Endodermal cell (in vitro differentiated cells): ENCODE measurements at regions not wholly inside any gene's neighbourhood (a gene's known extent, or its start where the extent isn't known, plus 50 kb on each side); places are given as distances from the start of the nearest gene placed in this dataset.

Experiments
- DNase-seq: peaks from one replicate; pipeline ENCODE4 v3.0.0-alpha.2; 2017
- H3K27ac ChIP-seq: 2 replicates; pipeline ENCODE4 v1.5.1; 2013; ENCODE audit warnings: mild to moderate bottlenecking, low read depth, low read length, moderate library complexity
- H3K27me3 ChIP-seq: 2 replicates; pipeline ENCODE4 v1.6.1; 2013; ENCODE audit warnings: mild to moderate bottlenecking, low read length, moderate library complexity; ENCODE audit not compliant: insufficient read depth, control insufficient read depth, poor library complexity, severe bottlenecking
- H3K36me3 ChIP-seq: 2 replicates; pipeline ENCODE4 v1.7.0; 2013; ENCODE audit warnings: mild to moderate bottlenecking, low read length, moderate library complexity; ENCODE audit not compliant: control insufficient read depth, insufficient read depth
- H3K4me1 ChIP-seq: one replicate; pipeline ENCODE4 v1.7.0; 2013; ENCODE audit warnings: low read length; ENCODE audit not compliant: control insufficient read depth, insufficient read depth
- H3K4me3 ChIP-seq: 2 replicates; pipeline ENCODE4 v1.5.1; 2013; ENCODE audit warnings: mild to moderate bottlenecking, low read length, moderate library complexity
- H3K9ac ChIP-seq: 2 replicates; pipeline ENCODE4 v1.6.1; 2013; ENCODE audit warnings: mild to moderate bottlenecking, low read length, moderate library complexity; ENCODE audit not compliant: poor library complexity, severe bottlenecking; ENCODE audit errors: extremely low read depth
- H3K9me3 ChIP-seq: 2 replicates; pipeline ENCODE4 v1.6.1; 2013; ENCODE audit warnings: mild to moderate bottlenecking, low read length, moderate library complexity; ENCODE audit not compliant: control insufficient read depth
- H3K27ac Mint-ChIP-seq: 2 replicates; pipeline ENCODE4 v1.8.0; 2020; ENCODE audit warnings: mixed read lengths
- H3K27me3 Mint-ChIP-seq: 2 replicates; pipeline ENCODE4 v1.8.0; 2021; ENCODE audit warnings: mild to moderate bottlenecking, mixed read lengths; ENCODE audit not compliant: insufficient read depth
- H3K36me3 Mint-ChIP-seq: 2 replicates; pipeline ENCODE4 v1.8.0; 2020; ENCODE audit warnings: low read depth, mixed read lengths
- H3K4me1 Mint-ChIP-seq: 2 replicates; pipeline ENCODE4 v1.8.0; 2020; ENCODE audit warnings: mixed read lengths
- H3K4me3 Mint-ChIP-seq: 2 replicates; pipeline ENCODE4 v1.8.0; 2020; ENCODE audit warnings: mild to moderate bottlenecking, moderate library complexity, mixed read lengths
- H3K9me3 Mint-ChIP-seq: 2 replicates; pipeline ENCODE4 v1.8.0; 2020; ENCODE audit warnings: mild to moderate bottlenecking, mixed read lengths
- WGBS, 2 experiments: methylation state at CpG; one replicate each; pipeline versions ENCODE4 v1.1.5 to v1.1.7; 2013; ENCODE audit warnings: missing lambda C conversion rate in 2 of 2, mixed read lengths in 1 of 2; ENCODE audit not compliant: insufficient coverage in 1 of 2, insufficient read length in 1 of 2; 5-methylcytosine and 5-hydroxymethylcytosine counted together
- TF ChIP-seq, protein P1 (sequence below): fragments of 200-600 bp; sonication (generic); conservative IDR thresholded peaks from 2 replicates; pipeline ENCODE4 v1.5.0; 2021; ENCODE audit warnings: antibody characterized with exemption, mild to moderate bottlenecking

DNA sequence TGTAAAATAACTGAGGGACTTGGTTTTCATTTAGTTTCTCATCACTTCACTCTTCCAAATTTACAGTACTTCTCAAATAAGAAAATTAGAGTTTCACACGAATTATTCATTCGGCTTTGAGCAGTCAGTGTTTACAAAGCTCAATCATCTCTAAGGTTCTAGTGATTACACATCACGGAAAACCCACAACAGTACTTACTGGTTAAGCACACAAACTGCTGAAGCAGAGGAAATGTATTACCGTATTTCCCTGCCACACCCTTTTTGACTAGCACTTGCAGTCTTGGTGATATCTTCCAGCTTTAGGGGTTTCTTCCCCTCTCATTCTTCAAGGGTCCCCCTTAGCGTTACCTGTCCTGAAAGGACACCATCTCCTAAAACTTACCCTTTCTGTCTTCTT lies 164.8 kb upstream of the CDIN1 start:
- TF ChIP-seq, protein P1, sequence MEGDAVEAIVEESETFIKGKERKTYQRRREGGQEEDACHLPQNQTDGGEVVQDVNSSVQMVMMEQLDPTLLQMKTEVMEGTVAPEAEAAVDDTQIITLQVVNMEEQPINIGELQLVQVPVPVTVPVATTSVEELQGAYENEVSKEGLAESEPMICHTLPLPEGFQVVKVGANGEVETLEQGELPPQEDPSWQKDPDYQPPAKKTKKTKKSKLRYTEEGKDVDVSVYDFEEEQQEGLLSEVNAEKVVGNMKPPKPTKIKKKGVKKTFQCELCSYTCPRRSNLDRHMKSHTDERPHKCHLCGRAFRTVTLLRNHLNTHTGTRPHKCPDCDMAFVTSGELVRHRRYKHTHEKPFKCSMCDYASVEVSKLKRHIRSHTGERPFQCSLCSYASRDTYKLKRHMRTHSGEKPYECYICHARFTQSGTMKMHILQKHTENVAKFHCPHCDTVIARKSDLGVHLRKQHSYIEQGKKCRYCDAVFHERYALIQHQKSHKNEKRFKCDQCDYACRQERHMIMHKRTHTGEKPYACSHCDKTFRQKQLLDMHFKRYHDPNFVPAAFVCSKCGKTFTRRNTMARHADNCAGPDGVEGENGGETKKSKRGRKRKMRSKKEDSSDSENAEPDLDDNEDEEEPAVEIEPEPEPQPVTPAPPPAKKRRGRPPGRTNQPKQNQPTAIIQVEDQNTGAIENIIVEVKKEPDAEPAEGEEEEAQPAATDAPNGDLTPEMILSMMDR: no peak
- no peaks in the 10 kb centered on the region for H3K27me3 Mint-ChIP-seq
- H3K4me3 Mint-ChIP-seq: no peak overlapping the region
- no peak overlapping the region for H3K27ac ChIP-seq
- no peak for DNase-seq
- peaks cover 5% of the 10 kb centered on the region for H3K9me3 Mint-ChIP-seq
- H3K9ac ChIP-seq: no peak overlapping the region
- H3K27ac Mint-ChIP-seq: no peak overlapping the region
- H3K9me3 ChIP-seq: peaks cover 4% of the 10 kb centered on the region
- H3K36me3 Mint-ChIP-seq: no peaks in the 10 kb centered on the region
- no peaks in the 10 kb centered on the region for H3K36me3 ChIP-seq
- H3K27me3 ChIP-seq: no peaks in the 10 kb centered on the region
- H3K4me3 ChIP-seq: no peak overlapping the region
- H3K4me1 ChIP-seq: no peaks in the 10 kb centered on the region
- H3K4me1 Mint-ChIP-seq: no peaks in the 10 kb centered on the region
- WGBS, 2 experiments: 93 to 95% methylated on average over 4 to 5 of the region's 5 CpGs

DNA sequence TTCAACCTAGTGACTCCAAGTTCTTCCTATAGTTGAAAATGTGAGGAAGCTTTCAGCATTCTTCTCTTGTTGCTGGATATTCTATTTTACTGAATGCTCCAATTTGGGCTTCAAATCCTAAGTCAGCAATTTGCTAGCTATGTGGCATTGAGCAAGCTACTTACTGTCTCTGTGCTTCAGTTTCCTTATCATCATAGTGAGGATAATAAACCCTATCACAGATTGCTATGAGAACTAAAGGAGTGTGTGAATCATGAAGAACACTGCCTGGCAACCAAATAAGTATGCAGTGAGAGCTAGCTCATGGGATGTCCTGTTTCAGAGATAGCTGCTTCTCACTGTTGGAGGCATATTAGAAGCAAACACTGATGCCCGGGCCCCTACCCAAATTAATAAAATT lies 163.8 kb upstream of the CDIN1 start:
- Mint-ChIP-seq H3K36me3 (no peaks in the 10 kb centered on the region), H3K27ac (no peak overlapping the region), H3K4me1 (no peaks in the 10 kb centered on the region), H3K4me3 (no peak overlapping the region), H3K9me3 (no peaks in the 10 kb centered on the region), H3K27me3 (no peaks in the 10 kb centered on the region)
- WGBS, 2 experiments: no CpG with 5 or more reads among the region's 1 CpG
- H3K4me3 ChIP-seq: no peak overlapping the region
- H3K4me1 ChIP-seq: no peaks in the 10 kb centered on the region
- H3K36me3 ChIP-seq: no peaks in the 10 kb centered on the region
- H3K27ac ChIP-seq: no peak overlapping the region
- TF ChIP-seq, protein P1: no peak
- DNase-seq: no peak
- H3K9me3 ChIP-seq: no peaks in the 10 kb centered on the region
- no peak overlapping the region for H3K9ac ChIP-seq
- no peaks in the 10 kb centered on the region for H3K27me3 ChIP-seq

DNA sequence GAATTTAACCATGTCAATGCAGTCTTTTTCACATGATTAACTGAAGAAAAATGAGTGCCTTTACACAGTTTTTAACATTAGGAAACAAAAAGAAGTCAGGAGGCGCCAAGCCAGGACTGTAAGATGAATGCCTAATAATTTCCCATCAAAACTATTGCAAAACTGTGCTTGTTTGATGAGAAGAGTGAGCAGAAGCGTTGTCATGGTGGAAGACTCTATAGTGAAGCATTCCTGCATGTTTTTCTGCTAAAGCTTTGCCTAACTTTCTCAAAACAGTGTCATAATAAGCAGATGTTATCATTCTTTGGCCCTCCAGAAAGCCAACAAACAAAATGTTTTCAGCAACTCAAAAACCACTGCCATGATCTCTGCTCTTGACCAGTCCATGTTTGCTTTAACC lies 156.8 kb upstream of the CDIN1 start:
- Histone ChIP-seq H3K27ac (no peak overlapping the region), H3K9ac (no peak overlapping the region), H3K27me3 (no peaks in the 10 kb centered on the region), H3K4me3 (no peak overlapping the region), H3K9me3 (no peaks in the 10 kb centered on the region), H3K4me1 (no peaks in the 10 kb centered on the region), H3K36me3 (no peaks in the 10 kb centered on the region)
- H3K4me1 Mint-ChIP-seq: no peaks in the 10 kb centered on the region
- no peak overlapping the region for H3K27ac Mint-ChIP-seq
- TF ChIP-seq, protein P1: no peak
- no peak overlapping the region for H3K4me3 Mint-ChIP-seq
- WGBS, 2 experiments: 90 to 92% methylated on average over 1 to 2 of the region's 2 CpGs
- peaks cover 3% of the 10 kb centered on the region for H3K9me3 Mint-ChIP-seq
- H3K27me3 Mint-ChIP-seq: no peaks in the 10 kb centered on the region
- H3K36me3 Mint-ChIP-seq: no peaks in the 10 kb centered on the region
- no peak for DNase-seq
